GM19438 (cell line): ENCODE measurements at regions not wholly inside any gene's neighbourhood (a gene's known extent, or its start where the extent isn't known, plus 50 kb on each side); places are given as distances from the start of the nearest gene placed in this dataset.

Experiments used
- ATAC-seq: cut with Tn5 transposase; IDR thresholded peaks from one replicate; pipeline ENCODE4 v1.9.1; 2021; ENCODE audit warnings: low read depth; ENCODE audit not compliant: unreplicated experiment

- ATAC-seq = no peak
Measured at GRCh38 chrX:40155589-40156469, 58.1 kb upstream of the BCOR start.

- no peak for ATAC-seq
Measured at GRCh38 chrX:40154853-40155588, 57.3 kb upstream of the BCOR start.

- no peak for ATAC-seq
Measured at GRCh38 chrX:40154250-40154852, 56.6 kb upstream of the BCOR start.

- no peak for ATAC-seq
Measured at GRCh38 chrX:40153345-40154249, 55.8 kb upstream of the BCOR start.

- no peak for ATAC-seq
Measured at GRCh38 chrX:40152741-40153344, 55.1 kb upstream of the BCOR start.

GRCh38 chrX:40152173-40152711 is 54.5 kb upstream of the BCOR start:
- ATAC-seq = no peak

GRCh38 chrX:40151211-40152172 is 53.7 kb upstream of the BCOR start:
- ATAC-seq = no peak

- ATAC-seq = no peak
Measured at GRCh38 chrX:40150503-40150902, 52.7 kb upstream of the BCOR start.

GRCh38 chrX:40149286-40150175 is 51.8 kb upstream of the BCOR start:
- ATAC-seq = no peak

- ATAC-seq = no peak
Measured at GRCh38 chrX:40148385-40149285, 50.9 kb upstream of the BCOR start.

- ATAC-seq = no peak
Measured at GRCh38 chrX:40147971-40148370, 50.2 kb upstream of the BCOR start.
